Esophagus muscularis mucosa (tissue), 4 donors: ENCODE measurements at regions not wholly inside any gene's neighbourhood (a gene's known extent, or its start where the extent isn't known, plus 50 kb on each side); places are given as distances from the start of the nearest gene placed in this dataset.

Experiments
- DNase-seq: peaks from one replicate; pipeline ENCODE4 v3.0.0-alpha.2; 2017; ENCODE audit errors: extremely low spot score
- H3K27ac ChIP-seq, 4 donors: fragments of 200-600 bp; sonication (generic); replicated peaks in 1 of 4; 1 replicate in 3 of 4; 2 replicates in 1 of 4; pipeline ENCODE4 v1.5.1; 2016 to 2019; ENCODE audit warnings: mild to moderate bottlenecking in 1 of 4
- H3K27me3 ChIP-seq, 4 donors: fragments of 200-600 bp; sonication (generic); one replicate each; pipeline versions ENCODE4 v1.5.1 to v1.6.0; 2016 to 2019
- H3K36me3 ChIP-seq, 4 donors: fragments of 200-600 bp; sonication (generic); one replicate each; pipeline ENCODE4 v1.5.1; 2016 to 2019
- H3K4me1 ChIP-seq, 4 donors: fragments of 200-600 bp; sonication (generic); one replicate each; pipeline ENCODE4 v1.5.1; 2016 to 2019
- H3K4me3 ChIP-seq, 4 donors: fragments of 200-600 bp; sonication (generic); 1 replicate in 2 of 4; 2 replicates in 2 of 4; pipeline ENCODE4 v1.5.1; 2016 to 2019; ENCODE audit warnings: mild to moderate bottlenecking in 4 of 4, moderate library complexity in 1 of 4
- H3K9me3 ChIP-seq, 4 donors: fragments of 200-600 bp; sonication (generic); 1 replicate in 3 of 4; 2 replicates in 1 of 4; pipeline ENCODE4 v1.5.1; 2016 to 2019
- CTCF ChIP-seq, 3 experiments: fragments of 200-600 bp in 2 of 3; fragments of 450-650 bp in 1 of 3; sonication (generic) in 2 of 3; IDR thresholded peaks; one replicate each; pipeline ENCODE4 v1.5.1; 2017 to 2019; ENCODE audit warnings: antibody characterized with exemption in 3 of 3, mild to moderate bottlenecking in 2 of 3, moderate library complexity in 1 of 3
- EP300 ChIP-seq: sonication (generic); formaldehyde crosslinking; IDR thresholded peaks from one replicate; pipeline ENCODE4 v1.6.1; 2017; ENCODE audit warnings: antibody characterized with exemption
- POLR2A ChIP-seq: fragments of 450-650 bp; IDR thresholded peaks from one replicate; pipeline ENCODE4 v1.6.1; 2017; ENCODE audit warnings: antibody characterized with exemption, moderate library complexity, mild to moderate bottlenecking, low read depth
- POLR2AphosphoS5 ChIP-seq, 2 donors: sonication (generic); formaldehyde crosslinking; IDR thresholded peaks; one replicate each; pipeline ENCODE4 v1.6.1; 2017; ENCODE audit warnings: antibody characterized with exemption in 2 of 2
- WGBS: methylation state at CpG from one replicate; pipeline ENCODE4 v1.1.5; 2018; 5-methylcytosine and 5-hydroxymethylcytosine counted together
- intact Hi-C: fragments of 100-400 bp; cut with DNase I; formaldehyde crosslinking; loops from one replicate; pipeline ENCODE4 v1.15.1; 2023

- no peaks in the 10 kb centered on the region for H3K4me1 ChIP-seq
- intact Hi-C loops = no loop called here
- H3K4me3 ChIP-seq = no peak overlapping the region
- DNase-seq = no peak
- H3K36me3 ChIP-seq = no peaks in the 10 kb centered on the region
- TF ChIP-seq EP300 (no peak), POLR2AphosphoS5 (IDR thresholded peaks at IDR 0.05) (no peak), POLR2A (no peak), CTCF (IDR thresholded peaks at IDR 0.05) (no peak)
- H3K9me3 ChIP-seq = no peaks in the 10 kb centered on the region
- no peak overlapping the region for H3K27ac ChIP-seq
- H3K27me3 ChIP-seq = no peaks in the 10 kb centered on the region
- 78% methylated on average over 2 of the region's 2 CpGs for WGBS
Measured at GRCh38 chr6:142621822-142622221, 320.0 kb downstream of the ADGRG6 start.

GRCh38 chr6:142624978-142625715, 319.8 kb downstream of the HIVEP2 start:
- H3K4me3 ChIP-seq = no peak overlapping the region
- WGBS = 89% methylated on average over 2 of the region's 2 CpGs
- H3K36me3 ChIP-seq = no peaks in the 10 kb centered on the region
- no peaks in the 10 kb centered on the region for H3K27me3 ChIP-seq
- H3K9me3 ChIP-seq = no peaks in the 10 kb centered on the region
- TF ChIP-seq POLR2A = no peak
- TF ChIP-seq CTCF (IDR thresholded peaks at IDR 0.05) = no peak
- no peak for TF ChIP-seq EP300
- no peaks in the 10 kb centered on the region for H3K4me1 ChIP-seq
- no peak overlapping the region for H3K27ac ChIP-seq
- no peak for DNase-seq
- intact Hi-C loops = no loop called here

GRCh38 chr6:142627474-142627873, 317.5 kb downstream of the HIVEP2 start:
- Histone ChIP-seq H3K9me3 (no peaks in the 10 kb centered on the region), H3K4me1 (no peaks in the 10 kb centered on the region), H3K4me3 (no peak overlapping the region), H3K27ac (no peak overlapping the region), H3K36me3 (no peaks in the 10 kb centered on the region), H3K27me3 (no peaks in the 10 kb centered on the region)
- 83% methylated on average over 3 of the region's 3 CpGs for WGBS
- no peak for TF ChIP-seq POLR2A
- TF ChIP-seq POLR2AphosphoS5 (IDR thresholded peaks at IDR 0.05) = no peak
- no peak for TF ChIP-seq EP300
- no peak for TF ChIP-seq CTCF (IDR thresholded peaks at IDR 0.05)
- intact Hi-C loops = no loop called here
- DNase-seq = no peak

GRCh38 chr6:142631517-142632385, 313.2 kb downstream of the HIVEP2 start:
- TF ChIP-seq CTCF (IDR thresholded peaks at IDR 0.05) (no peak), POLR2A (no peak), POLR2AphosphoS5 (IDR thresholded peaks at IDR 0.05) (no peak), EP300 (no peak)
- H3K27ac ChIP-seq = no peak overlapping the region
- no peaks in the 10 kb centered on the region for H3K36me3 ChIP-seq
- intact Hi-C loops = no loop called here
- H3K9me3 ChIP-seq = no peaks in the 10 kb centered on the region
- no peaks in the 10 kb centered on the region for H3K27me3 ChIP-seq
- H3K4me3 ChIP-seq = no peak overlapping the region
- no peak for DNase-seq
- 84% methylated on average over 2 of the region's 2 CpGs for WGBS
- H3K4me1 ChIP-seq = no peaks in the 10 kb centered on the region
